22Rv1 (cell line): ENCODE measurements at regions not wholly inside any gene's neighbourhood (a gene's known extent, or its start where the extent isn't known, plus 50 kb on each side); places are given as distances from the start of the nearest gene placed in this dataset.

ENCODE experiments used
- H3K27ac ChIP-seq: fragments of 450-650 bp; 2 replicates; pipeline ENCODE4 v1.5.1; 2017
- ZFX ChIP-seq: fragments of 450-650 bp; IDR thresholded peaks from 2 replicates; pipeline ENCODE4 v1.6.1; 2017; ENCODE audit warnings: antibody characterized with exemption, borderline replicate concordance
- TF ChIP-seq, protein P1 (sequence below): fragments of 450-650 bp; IDR thresholded peaks from 2 replicates; pipeline ENCODE4 v1.5.1; 2017; ENCODE audit warnings: mild to moderate bottlenecking

DNA sequence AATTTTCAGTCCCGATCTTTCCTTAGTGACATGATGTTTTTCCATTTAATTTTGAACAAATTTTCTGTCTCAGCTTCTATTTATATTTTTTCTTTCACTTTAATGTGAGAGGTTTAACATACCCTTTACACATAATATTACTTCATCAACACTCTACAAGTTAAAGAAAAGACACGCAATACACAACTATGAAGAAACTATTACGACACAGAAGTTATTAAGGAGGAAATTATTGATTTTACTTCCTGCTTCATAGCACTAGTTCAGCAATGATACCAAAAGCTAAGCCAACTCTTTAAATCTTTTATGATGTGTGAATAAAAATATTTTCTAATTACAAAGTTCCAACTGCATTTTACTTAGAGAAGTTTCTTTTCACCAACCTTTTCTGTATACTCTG is 432.3 kb upstream of the DAB2 start:
- H3K27ac ChIP-seq = no peak overlapping the region

DNA sequence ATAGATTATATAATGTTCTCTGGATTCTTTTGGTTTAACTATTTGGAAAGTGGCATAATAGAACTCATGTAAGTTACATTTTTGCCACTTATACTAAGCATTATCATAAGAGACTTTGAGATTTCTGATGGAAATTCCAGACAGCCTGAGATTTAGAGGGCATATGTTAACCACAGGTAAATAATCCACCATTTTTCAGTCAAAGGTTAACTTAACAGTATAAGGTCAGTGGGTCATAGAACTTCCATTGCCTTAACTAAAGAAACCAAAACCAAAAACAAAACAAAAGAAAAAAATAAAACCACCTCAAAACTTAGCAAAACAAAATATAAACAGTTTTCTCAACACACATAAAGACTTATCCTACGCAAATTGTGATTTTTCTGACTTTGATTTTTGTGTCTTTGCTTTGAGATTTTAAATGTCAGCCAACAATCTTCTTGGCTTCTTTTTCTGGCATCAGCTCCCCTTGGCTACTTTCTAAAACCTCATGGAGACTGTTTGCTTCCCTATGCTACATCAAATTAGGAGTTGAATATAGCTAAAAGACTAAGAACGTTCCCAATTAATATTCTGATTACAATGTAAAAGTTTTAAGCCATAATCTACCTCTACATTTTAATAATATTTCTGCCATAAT is 430.1 kb upstream of the DAB2 start:
- TF ChIP-seq, protein P1, sequence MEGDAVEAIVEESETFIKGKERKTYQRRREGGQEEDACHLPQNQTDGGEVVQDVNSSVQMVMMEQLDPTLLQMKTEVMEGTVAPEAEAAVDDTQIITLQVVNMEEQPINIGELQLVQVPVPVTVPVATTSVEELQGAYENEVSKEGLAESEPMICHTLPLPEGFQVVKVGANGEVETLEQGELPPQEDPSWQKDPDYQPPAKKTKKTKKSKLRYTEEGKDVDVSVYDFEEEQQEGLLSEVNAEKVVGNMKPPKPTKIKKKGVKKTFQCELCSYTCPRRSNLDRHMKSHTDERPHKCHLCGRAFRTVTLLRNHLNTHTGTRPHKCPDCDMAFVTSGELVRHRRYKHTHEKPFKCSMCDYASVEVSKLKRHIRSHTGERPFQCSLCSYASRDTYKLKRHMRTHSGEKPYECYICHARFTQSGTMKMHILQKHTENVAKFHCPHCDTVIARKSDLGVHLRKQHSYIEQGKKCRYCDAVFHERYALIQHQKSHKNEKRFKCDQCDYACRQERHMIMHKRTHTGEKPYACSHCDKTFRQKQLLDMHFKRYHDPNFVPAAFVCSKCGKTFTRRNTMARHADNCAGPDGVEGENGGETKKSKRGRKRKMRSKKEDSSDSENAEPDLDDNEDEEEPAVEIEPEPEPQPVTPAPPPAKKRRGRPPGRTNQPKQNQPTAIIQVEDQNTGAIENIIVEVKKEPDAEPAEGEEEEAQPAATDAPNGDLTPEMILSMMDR = no peak
- TF ChIP-seq ZFX = no peak
- H3K27ac ChIP-seq = no peak overlapping the region

More for the DNA sequence above, 432.3 kb upstream of the DAB2 start:
- TF ChIP-seq ZFX = no peak
- TF ChIP-seq, protein P1 = no peak

DNA sequence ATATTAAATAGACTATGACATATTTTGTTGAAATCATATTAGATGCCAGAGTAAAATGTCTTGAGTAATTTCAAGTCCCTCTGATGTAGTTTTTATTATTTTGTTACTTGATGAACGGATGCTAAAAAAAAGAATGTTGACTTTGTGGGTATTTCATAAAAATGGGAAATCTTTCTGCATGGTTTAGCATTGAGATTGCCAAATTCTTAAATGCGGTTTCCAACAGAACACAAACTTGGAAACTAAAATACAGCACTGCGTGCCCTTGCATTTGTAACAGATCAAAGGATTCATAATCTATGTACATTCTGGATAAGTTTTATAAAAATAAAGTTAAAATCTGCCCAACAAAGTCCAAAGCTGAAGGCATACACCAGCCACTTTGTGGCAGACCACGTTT is 425.5 kb upstream of the DAB2 start:
- TF ChIP-seq ZFX = no peak
- TF ChIP-seq, protein P1 = no peak
- H3K27ac ChIP-seq = no peak overlapping the region

DNA sequence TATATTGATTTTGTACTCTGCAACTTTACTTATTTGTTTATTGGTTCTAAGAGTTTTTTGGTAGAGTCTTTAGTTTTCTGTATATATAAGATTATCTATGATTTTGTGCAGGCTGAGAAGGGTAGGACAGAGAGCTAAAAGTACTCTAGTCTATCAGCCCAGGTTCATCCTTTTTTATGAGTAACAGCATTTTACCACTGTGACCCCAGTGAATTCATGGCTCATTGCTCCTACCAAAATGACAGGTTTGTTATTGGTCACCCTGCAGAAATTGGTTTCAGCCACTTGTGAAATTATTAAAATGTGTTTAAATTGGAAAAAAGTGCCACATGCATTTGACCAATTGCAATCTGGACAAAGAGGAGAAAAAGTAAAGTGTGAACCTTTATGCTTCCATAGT is 421.4 kb upstream of the DAB2 start:
- H3K27ac ChIP-seq = no peak overlapping the region
- no peak for TF ChIP-seq ZFX
- TF ChIP-seq, protein P1 = no peak

DNA sequence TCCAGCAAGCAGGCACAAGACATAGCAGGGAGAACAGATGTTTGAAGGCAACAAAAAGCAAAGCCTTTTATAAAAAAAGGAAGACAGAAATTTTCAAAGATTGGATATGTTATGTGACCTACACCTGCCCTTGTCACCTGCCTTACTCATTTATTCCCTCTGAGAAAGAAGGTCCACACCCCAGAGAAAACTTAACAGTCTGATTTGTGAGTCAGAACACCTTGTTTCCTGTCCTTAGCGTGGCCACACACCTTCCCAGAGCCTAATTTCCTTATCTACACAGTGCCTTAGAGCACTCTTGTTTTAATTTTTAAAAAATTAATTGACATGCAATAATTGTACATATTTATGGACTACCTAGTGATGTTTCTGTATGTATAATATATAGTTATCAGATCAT is 419.0 kb upstream of the DAB2 start:
- H3K27ac ChIP-seq = no peak overlapping the region
- no peak for TF ChIP-seq ZFX
- TF ChIP-seq, protein P1 = no peak

DNA sequence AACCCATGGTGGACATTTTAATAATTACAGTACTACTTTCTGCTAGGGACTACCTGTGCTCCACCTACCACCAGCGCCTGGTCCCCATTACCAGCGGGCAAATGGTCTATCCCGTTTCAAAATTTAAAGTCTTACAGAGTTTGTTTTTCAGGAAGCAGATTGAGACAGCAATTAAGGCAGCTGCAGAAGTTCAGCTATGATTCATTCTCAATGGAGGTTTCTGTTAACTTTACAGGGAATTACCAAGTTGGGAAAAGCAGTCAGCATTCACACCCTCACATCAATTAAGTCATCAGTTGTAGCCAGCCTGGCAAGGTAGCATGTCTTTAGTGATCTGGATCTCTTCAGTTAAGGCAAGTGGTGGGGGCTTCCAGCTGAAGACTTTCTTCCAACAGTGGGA is 410.6 kb upstream of the DAB2 start:
- no peak for TF ChIP-seq ZFX
- TF ChIP-seq, protein P1 = no peak
- H3K27ac ChIP-seq = no peak overlapping the region

DNA sequence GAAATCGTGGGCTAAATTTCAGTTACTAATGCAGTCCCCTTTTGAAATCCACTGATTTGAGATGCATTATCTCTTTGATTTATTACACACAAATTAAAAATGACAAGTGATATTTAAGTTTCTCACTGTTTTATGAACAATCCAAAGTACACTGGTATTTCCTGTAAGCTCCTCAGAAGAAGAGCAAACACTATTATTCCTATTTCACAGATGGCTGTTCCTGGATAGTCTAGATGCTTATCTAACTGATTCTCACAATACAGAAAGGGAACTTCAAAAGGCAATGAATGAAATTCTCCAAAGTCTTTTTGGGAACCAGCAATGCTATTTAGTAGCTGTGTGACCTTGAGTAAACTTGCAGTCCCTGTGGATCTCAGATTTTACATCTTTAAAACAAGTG is 404.7 kb upstream of the DAB2 start:
- H3K27ac ChIP-seq = no peak overlapping the region

More for the DNA sequence above, 404.7 kb upstream of the DAB2 start:
- no peak for TF ChIP-seq ZFX
- TF ChIP-seq, protein P1 = no peak
